ENCODE measurements at regions not wholly inside any gene's neighbourhood (a gene's known extent, or its start where the extent isn't known, plus 50 kb on each side); places are given as distances from the start of the nearest gene placed in this dataset.

GRCh38 chr15:47582233-47582632 is 135.1 kb upstream of the SEMA6D start:
- Histone ChIP-seq H4K5ac (ENCODE audit: low read depth, low read length) (no peak overlapping the region), H3K4ac (ENCODE audit: low read depth, low read length) (no peak overlapping the region), H2AK5ac (ENCODE audit: low read depth, low read length) (no peak overlapping the region), H2BK15ac (ENCODE audit: low read depth, low read length) (no peak overlapping the region), H3K9ac (ENCODE audit: low read depth, low read length) (no peak overlapping the region), H3K18ac (ENCODE audit: low read depth, low read length) (no peak overlapping the region), H4K8ac (ENCODE audit: low read depth in 2 of 2, low read length in 2 of 2) (no peak overlapping the region), H3K79me1 (ENCODE audit: low read depth in 1 of 2, low read length in 2 of 2) (no peaks in the 10 kb centered on the region), H2BK120ac (ENCODE audit: low read depth, low read length) (no peak overlapping the region), H3K4me3 (ENCODE audit: insufficient read depth, low read depth, low read length) (no peak overlapping the region), H3K27ac (ENCODE audit: insufficient read depth, low read length) (no peak overlapping the region), H3K36me3 (ENCODE audit: control insufficient read depth, insufficient read depth, low read length) (no peaks in the 10 kb centered on the region), H3K4me1 (ENCODE audit: control insufficient read depth, insufficient read depth, low read length) (peaks cover 2% of the 10 kb centered on the region; the same call in 1 of the 2 replicates), H3K23ac (ENCODE audit: low read depth, low read length) (no peak overlapping the region), H3K4me2 (ENCODE audit: low read depth, low read length) (no peak overlapping the region), H4K20me1 (ENCODE audit: insufficient read depth, low read length) (no peaks in the 10 kb centered on the region), H3K9me1 (ENCODE audit: insufficient read depth, low read length) (no peaks in the 10 kb centered on the region), H3K56ac (ENCODE audit: extremely low read depth, insufficient read depth, low read length) (no peak overlapping the region), H2AK9ac (replicated peaks; ENCODE audit: low read depth, low read length, poor library complexity) (no peak overlapping the region), H3K27me3 (ENCODE audit: control insufficient read depth, insufficient read depth, low read length) (peaks cover 3% of the 10 kb centered on the region), H2AFZ (replicated peaks; ENCODE audit: low read length, poor library complexity) (no peak overlapping the region), H2BK20ac (ENCODE audit: low read depth, low read length) (no peak overlapping the region), H3K9me3 (ENCODE audit: control insufficient read depth, insufficient read depth, low read length) (no peaks in the 10 kb centered on the region), H2BK5ac (ENCODE audit: low read depth, low read length, poor library complexity, severe bottlenecking) (no peak overlapping the region), H3K14ac (replicated peaks; ENCODE audit: low read depth, low read length) (no peak overlapping the region), H4K91ac (ENCODE audit: insufficient read depth, low read depth, low read length) (no peak overlapping the region)
- in situ Hi-C loops (cut with MboI; ENCODE audit: low sequenced_read_pairs) (no loop called here), intact Hi-C loops (cut with micrococcal nuclease) (no loop called here), dilution Hi-C loops (cut with HindIII; ENCODE audit: low sequenced_read_pairs, unreplicated experiment) (no loop called here)
- ChIA-PET CTCF (interaction anchor here (0.6 kb wide), 1 partner anchor 104 kb away, joined by 3 read pairs; no protein-coding TSS in a partner anchor), POLR2A (ENCODE audit: unreplicated experiment) (no interaction called here)
- TF ChIP-seq USF2 (IDR thresholded peaks at IDR 0.05; ENCODE audit: low read depth, low read length) (no peak), FOS (IDR thresholded peaks at IDR 0.05; ENCODE audit: low read depth, low read length) (no peak), MAFK (IDR thresholded peaks at IDR 0.05; ENCODE audit: low read depth, low read length) (no peak), MAZ (IDR thresholded peaks at IDR 0.05; ENCODE audit: borderline replicate concordance, low read depth, low read length) (no peak), POLR2A (IDR thresholded peaks at IDR 0.05; ENCODE audit: low read depth, low read length) (no peak)
- BruUV-seq (replicated peaks) = no TSS peak
- DNase-seq (no peak), ATAC-seq (ENCODE audit: low read depth) (no peak)
- no CpG with 5 or more reads among the region's 4 CpGs for WGBS, 2 experiments (ENCODE audit: extremely low coverage in 2 of 2, insufficient read length in 1 of 2)

Measured in IMR-90 (cell line).